ENCODE measurements at regions not wholly inside any gene's neighbourhood (a gene's known extent, or its start where the extent isn't known, plus 50 kb on each side); places are given as distances from the start of the nearest gene placed in this dataset.
"Not testable (repeated sequence)": the region's sequence is repeated elsewhere in the genome, so short reads cannot be mapped to it uniquely, and the experiment has no call there.

DNA sequence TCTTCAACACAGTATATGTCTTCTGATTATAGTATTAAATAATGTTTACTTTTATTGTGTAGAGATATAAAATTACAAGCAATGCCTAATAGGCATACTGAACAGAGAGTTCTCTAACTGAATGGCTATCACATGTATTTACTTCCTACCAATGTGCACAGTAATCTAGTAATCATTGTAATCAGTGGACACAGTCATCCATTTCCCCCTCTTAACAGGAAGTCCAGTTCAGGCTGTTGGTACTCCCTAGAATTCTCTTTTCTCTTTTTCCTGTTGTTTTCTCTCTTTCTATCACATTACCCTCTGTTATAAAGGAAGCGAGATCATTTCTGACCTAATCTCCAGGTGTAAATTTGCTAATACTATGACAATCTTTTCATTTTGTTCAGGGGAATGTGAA, 172.5 kb downstream of the HTR1B start:
- H3K4me3 ChIP-seq (ENCODE audit: low read depth, low read length): no peak overlapping the region
- POLR2A ChIA-PET: no interaction called here
- H3K9me3 ChIP-seq (ENCODE audit: control insufficient read depth, insufficient read depth, low read length): no peaks in the 10 kb centered on the region
- TF ChIP-seq, protein P1, sequence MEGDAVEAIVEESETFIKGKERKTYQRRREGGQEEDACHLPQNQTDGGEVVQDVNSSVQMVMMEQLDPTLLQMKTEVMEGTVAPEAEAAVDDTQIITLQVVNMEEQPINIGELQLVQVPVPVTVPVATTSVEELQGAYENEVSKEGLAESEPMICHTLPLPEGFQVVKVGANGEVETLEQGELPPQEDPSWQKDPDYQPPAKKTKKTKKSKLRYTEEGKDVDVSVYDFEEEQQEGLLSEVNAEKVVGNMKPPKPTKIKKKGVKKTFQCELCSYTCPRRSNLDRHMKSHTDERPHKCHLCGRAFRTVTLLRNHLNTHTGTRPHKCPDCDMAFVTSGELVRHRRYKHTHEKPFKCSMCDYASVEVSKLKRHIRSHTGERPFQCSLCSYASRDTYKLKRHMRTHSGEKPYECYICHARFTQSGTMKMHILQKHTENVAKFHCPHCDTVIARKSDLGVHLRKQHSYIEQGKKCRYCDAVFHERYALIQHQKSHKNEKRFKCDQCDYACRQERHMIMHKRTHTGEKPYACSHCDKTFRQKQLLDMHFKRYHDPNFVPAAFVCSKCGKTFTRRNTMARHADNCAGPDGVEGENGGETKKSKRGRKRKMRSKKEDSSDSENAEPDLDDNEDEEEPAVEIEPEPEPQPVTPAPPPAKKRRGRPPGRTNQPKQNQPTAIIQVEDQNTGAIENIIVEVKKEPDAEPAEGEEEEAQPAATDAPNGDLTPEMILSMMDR (IDR thresholded peaks at IDR 0.05; ENCODE audit: low read depth, low read length): no peak
- no peaks in the 10 kb centered on the region for H3K27me3 ChIP-seq (ENCODE audit: control insufficient read depth, insufficient read depth, low read length)
- no peak for DNase-seq (ENCODE audit: low read depth, low spot score)
- no peak overlapping the region for H3K27ac ChIP-seq (ENCODE audit: low read depth, low read length)
- CTCF ChIA-PET: no interaction called here

- Histone ChIP-seq H3K27me3 (ENCODE audit: control insufficient read depth, insufficient read depth, low read length) (no peaks in the 10 kb centered on the region), H3K9me3 (ENCODE audit: control insufficient read depth, insufficient read depth, low read length) (peaks cover 1% of the 10 kb centered on the region; the same call in 1 of the 2 replicates), H3K4me3 (ENCODE audit: low read depth, low read length) (no peak overlapping the region), H3K27ac (ENCODE audit: low read depth, low read length) (no peak overlapping the region)
- ChIA-PET CTCF (no interaction called here), POLR2A (no interaction called here)
- TF ChIP-seq, protein P1 (IDR thresholded peaks at IDR 0.05; ENCODE audit: low read depth, low read length): no peak
- no peak for DNase-seq (ENCODE audit: low read depth, low spot score)
Measured at GRCh38 chr6:77286541-77286940, 176.8 kb downstream of the HTR1B start.

GRCh38 chr6:77273929-77274328, 189.4 kb downstream of the HTR1B start:
- Histone ChIP-seq H3K27me3 (ENCODE audit: control insufficient read depth, insufficient read depth, low read length) (no peaks in the 10 kb centered on the region), H3K27ac (ENCODE audit: low read depth, low read length) (no peak overlapping the region), H3K4me3 (ENCODE audit: low read depth, low read length) (no peak overlapping the region), H3K9me3 (ENCODE audit: control insufficient read depth, insufficient read depth, low read length) (peaks cover 8% of the 10 kb centered on the region; the same call in 1 of the 2 replicates)
- TF ChIP-seq, protein P1 (IDR thresholded peaks at IDR 0.05; ENCODE audit: low read depth, low read length): no peak
- ChIA-PET CTCF (no interaction called here), POLR2A (no interaction called here)
- no peak for DNase-seq (ENCODE audit: low read depth, low spot score)

GRCh38 chr6:77264970-77265369, 198.3 kb downstream of the HTR1B start:
- H3K4me3 ChIP-seq (ENCODE audit: low read depth, low read length): no peak overlapping the region
- no peak for DNase-seq (ENCODE audit: low read depth, low spot score)
- ChIA-PET CTCF (no interaction called here), POLR2A (no interaction called here)
- H3K9me3 ChIP-seq (ENCODE audit: control insufficient read depth, insufficient read depth, low read length): no peaks in the 10 kb centered on the region; the same call in 1 of the 2 replicates
- H3K27ac ChIP-seq (ENCODE audit: low read depth, low read length): no peak overlapping the region
- TF ChIP-seq, protein P1 (IDR thresholded peaks at IDR 0.05; ENCODE audit: low read depth, low read length): no peak
- no peaks in the 10 kb centered on the region for H3K27me3 ChIP-seq (ENCODE audit: control insufficient read depth, insufficient read depth, low read length)

DNA sequence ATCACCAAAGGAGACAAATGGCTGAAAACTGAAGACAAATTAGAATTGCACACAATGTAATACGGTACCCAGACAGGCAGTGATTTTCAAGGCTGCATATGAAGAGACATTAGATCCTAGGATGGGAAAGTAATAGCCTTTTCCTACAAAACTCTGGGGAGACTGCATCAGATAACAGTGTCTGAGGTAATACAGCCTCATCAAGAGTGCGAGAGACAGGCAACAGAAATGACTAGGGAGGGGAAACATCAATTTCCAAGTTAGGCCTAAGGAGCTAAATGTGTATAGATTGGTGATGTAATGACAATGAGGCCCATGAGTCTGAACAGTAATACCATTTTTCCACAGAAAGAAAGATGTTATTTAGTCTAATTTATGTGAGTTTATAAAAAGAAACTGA, 200.3 kb downstream of the HTR1B start:
- POLR2A ChIA-PET: no interaction called here
- CTCF ChIA-PET: no interaction called here
- H3K27me3 ChIP-seq (ENCODE audit: control insufficient read depth, insufficient read depth, low read length): no peaks in the 10 kb centered on the region
- H3K4me3 ChIP-seq (ENCODE audit: low read depth, low read length): no peak overlapping the region
- TF ChIP-seq, protein P1 (IDR thresholded peaks at IDR 0.05; ENCODE audit: low read depth, low read length): no peak
- no peak for DNase-seq (ENCODE audit: low read depth, low spot score)
- H3K9me3 ChIP-seq (ENCODE audit: control insufficient read depth, insufficient read depth, low read length): peaks cover 4% of the 10 kb centered on the region
- H3K27ac ChIP-seq (ENCODE audit: low read depth, low read length): no peak overlapping the region

DNA sequence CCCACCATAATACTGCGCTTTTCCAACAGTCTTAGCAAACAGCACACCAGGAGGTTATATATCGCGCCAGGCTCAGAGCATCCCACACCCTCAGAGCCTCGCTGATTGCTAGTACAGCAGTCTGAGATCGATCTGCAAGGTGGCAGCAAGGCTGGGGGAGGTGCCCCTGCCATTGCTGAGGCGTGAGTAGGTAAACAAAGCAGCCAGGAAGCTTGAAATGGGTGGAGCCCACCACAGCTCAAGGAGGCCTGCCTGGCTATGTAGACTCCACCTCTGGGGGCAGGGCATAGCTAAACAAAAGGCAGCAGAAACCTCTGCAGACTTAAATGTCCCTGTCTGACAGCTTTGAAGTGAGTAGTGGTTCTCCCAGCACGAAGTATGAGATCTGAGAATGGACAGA, 211.5 kb downstream of the HTR1B start:
- DNase-seq (ENCODE audit: low read depth, low spot score); H3K27me3 ChIP-seq (ENCODE audit: control insufficient read depth, insufficient read depth, low read length); POLR2A ChIA-PET; H3K27ac ChIP-seq (ENCODE audit: low read depth, low read length); H3K9me3 ChIP-seq (ENCODE audit: control insufficient read depth, insufficient read depth, low read length); CTCF ChIA-PET; H3K4me3 ChIP-seq (ENCODE audit: low read depth, low read length): not testable (repeated sequence)
